Keratinocyte (primary cell): ENCODE measurements at regions not wholly inside any gene's neighbourhood (a gene's known extent, or its start where the extent isn't known, plus 50 kb on each side); places are given as distances from the start of the nearest gene placed in this dataset.

ENCODE experiments used
- CTCF ChIP-seq, 3 experiments: IDR thresholded peaks in 1 of 3; conservative IDR thresholded peaks in 1 of 3; optimal IDR thresholded peaks in 1 of 3; 2 replicates in 2 of 3; 3 replicates in 1 of 3; pipeline versions ENCODE3 to v1.5.1; 2011; ENCODE audit warnings: low read length in 3 of 3, mild to moderate bottlenecking in 3 of 3, moderate library complexity in 2 of 3, control low read depth in 1 of 3, inconsistent platforms in 1 of 3; ENCODE audit not compliant: insufficient read depth in 2 of 3; ENCODE audit errors: extremely low read depth in 1 of 3
- EZH2 ChIP-seq: IDR thresholded peaks from one replicate; pipeline ENCODE4 v1.6.1; 2012; ENCODE audit warnings: inconsistent platforms, mild to moderate bottlenecking, low read length, moderate library complexity

GRCh38 chr2:145765874-145766273, 1246.0 kb upstream of the ZEB2 start:
- TF ChIP-seq CTCF (optimal IDR thresholded peaks at IDR 0.05 in 1 of 3, IDR thresholded peaks at IDR 0.05 in 1 of 3, conservative IDR thresholded peaks at IDR 0.05 in 1 of 3; ENCODE audit: extremely low read depth in 1 of 3, insufficient read depth in 2 of 3, low read length in 3 of 3) (no peak), EZH2 (no peak)
